ENCODE measurements at regions not wholly inside any gene's neighbourhood (a gene's known extent, or its start where the extent isn't known, plus 50 kb on each side); places are given as distances from the start of the nearest gene placed in this dataset.

DNA sequence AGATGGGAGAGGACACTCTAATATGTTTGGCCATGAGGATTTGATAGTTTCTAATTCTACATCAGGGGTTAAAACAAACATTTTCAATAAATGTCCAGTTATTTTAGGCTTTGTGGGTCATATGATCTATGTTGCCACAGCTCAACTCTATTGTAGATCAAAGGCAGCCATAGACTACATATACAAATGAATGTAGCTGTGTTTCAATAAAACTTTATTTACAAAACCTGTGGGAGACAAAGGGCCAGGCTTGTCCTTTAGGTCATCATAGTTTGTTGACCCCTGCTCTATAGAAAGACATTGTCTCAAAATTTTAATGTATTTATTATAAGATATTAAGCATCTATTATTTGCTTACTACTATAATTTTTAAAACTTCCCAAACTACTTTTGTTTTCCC lies 325.4 kb upstream of the MEF2C start:
- TF ChIP-seq POLR2AphosphoS5 (IDR thresholded peaks at IDR 0.05; ENCODE audit: low read depth, low read length), result no peak
- no peak for TF ChIP-seq POLR2A (IDR thresholded peaks at IDR 0.05; ENCODE audit: low read depth, low read length)

Measured in GM12892 (cell line).